HL-60 (cell line): ENCODE measurements at regions not wholly inside any gene's neighbourhood (a gene's known extent, or its start where the extent isn't known, plus 50 kb on each side); places are given as distances from the start of the nearest gene placed in this dataset.

ENCODE experiments used
- CTCF ChIP-seq: IDR thresholded peaks from one replicate; pipeline ENCODE4 v1.5.1; 2011; ENCODE audit warnings: low read length, control low read depth, inconsistent platforms; ENCODE audit not compliant: insufficient read depth
- GABPA ChIP-seq: IDR thresholded peaks from 2 replicates; pipeline ENCODE4 v1.6.1; 2012; ENCODE audit warnings: low read depth
- POLR2AphosphoS5 ChIP-seq: IDR thresholded peaks from 2 replicates; pipeline ENCODE4 v1.6.1; 2012; ENCODE audit warnings: low read depth

- TF ChIP-seq CTCF (no peak), GABPA (no peak), POLR2AphosphoS5 (no peak)
Measured at GRCh38 chr18:55737781-55738468, 149.9 kb upstream of the TCF4 start.
